Neuron (in vitro differentiated cells): ENCODE measurements at regions not wholly inside any gene's neighbourhood (a gene's known extent, or its start where the extent isn't known, plus 50 kb on each side); places are given as distances from the start of the nearest gene placed in this dataset.
"Not testable (repeated sequence)": the region's sequence is repeated elsewhere in the genome, so short reads cannot be mapped to it uniquely, and the experiment has no call there.

Source experiments
- H2AFZ ChIP-seq: one replicate; pipeline ENCODE4 v1.6.1; 2013; ENCODE audit warnings: low read depth, mild to moderate bottlenecking, inconsistent platforms, low read length, moderate library complexity
- H3K27me3 ChIP-seq: one replicate; pipeline ENCODE4 v1.6.1; 2013; ENCODE audit warnings: low read length; ENCODE audit not compliant: insufficient read depth
- H3K36me3 ChIP-seq: one replicate; pipeline ENCODE4 v1.6.1; 2013; ENCODE audit warnings: low read length; ENCODE audit not compliant: insufficient read depth
- H3K4me1 ChIP-seq: one replicate; pipeline ENCODE4 v1.6.1; 2013; ENCODE audit warnings: low read length; ENCODE audit not compliant: insufficient read depth
- H3K4me3 ChIP-seq: 2 replicates; pipeline ENCODE4 v1.5.1; 2013; ENCODE audit warnings: mild to moderate bottlenecking, low read length, moderate library complexity
- H3K9me3 ChIP-seq: one replicate; pipeline ENCODE4 v1.6.1; 2013; ENCODE audit warnings: low read length

DNA sequence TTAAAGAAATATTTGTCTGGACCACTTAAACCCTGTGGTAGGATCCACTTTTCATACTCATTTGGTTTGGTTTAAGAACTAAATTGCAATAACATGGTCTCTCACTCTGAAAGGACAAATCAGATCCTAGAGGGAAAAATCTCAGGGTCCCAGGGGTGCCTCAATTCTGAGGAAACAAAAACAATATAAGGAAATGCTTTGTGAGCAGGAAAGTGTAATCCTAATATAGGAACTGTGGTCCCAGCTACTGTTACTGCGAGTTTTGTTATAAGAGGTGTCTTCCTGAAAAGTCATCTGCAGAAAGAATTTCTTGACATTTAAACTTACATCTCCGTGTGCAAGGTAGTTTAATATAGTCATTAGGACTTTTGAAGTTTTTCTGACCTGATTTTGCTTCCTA lies 420.1 kb upstream of the LCORL start:
- H3K4me1 ChIP-seq = no peaks in the 10 kb centered on the region
- no peaks in the 10 kb centered on the region for H3K36me3 ChIP-seq
- H3K27me3 ChIP-seq = no peaks in the 10 kb centered on the region
- no peaks in the 10 kb centered on the region for H3K9me3 ChIP-seq
- no peak overlapping the region for H3K4me3 ChIP-seq
- no peak overlapping the region for H2AFZ ChIP-seq

GRCh38 chr4:18441203-18441590 lies 419.6 kb upstream of the LCORL start:
- Histone ChIP-seq H3K36me3 (no peaks in the 10 kb centered on the region), H3K4me1 (no peaks in the 10 kb centered on the region), H3K27me3 (no peaks in the 10 kb centered on the region), H3K4me3 (no peak overlapping the region), H2AFZ (no peak overlapping the region), H3K9me3 (no peaks in the 10 kb centered on the region)

DNA sequence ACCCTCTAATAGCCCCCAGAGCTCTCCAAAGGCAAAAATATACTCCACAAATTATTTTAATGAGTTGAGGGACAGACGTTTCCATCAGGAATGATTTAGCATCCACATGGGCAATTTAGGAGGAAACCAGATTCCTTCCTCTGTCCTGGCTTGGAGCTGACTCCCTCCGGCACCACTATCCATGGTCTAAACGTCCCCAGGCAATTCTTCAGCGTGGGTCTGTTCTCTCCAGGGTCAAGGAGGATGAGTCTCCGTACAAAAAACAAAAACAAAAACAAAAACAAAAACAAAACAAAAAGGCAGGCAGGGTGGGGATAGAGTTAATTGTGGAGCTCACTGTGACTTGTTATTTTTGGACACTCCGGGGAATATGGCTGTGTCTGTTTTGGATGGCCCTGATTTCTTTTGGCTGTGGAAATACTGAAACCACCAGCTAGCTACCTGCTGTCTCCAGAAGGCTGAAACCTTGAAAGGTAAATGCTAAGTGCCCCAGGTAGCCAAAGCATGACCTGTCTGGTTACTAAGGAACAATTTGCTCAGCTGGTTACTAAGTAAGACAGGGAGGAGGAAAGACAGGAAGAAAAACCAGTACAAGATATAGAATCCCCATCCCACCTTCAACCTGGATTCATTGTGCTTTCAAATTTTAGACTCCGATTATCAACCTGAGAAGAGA lies 419.1 kb upstream of the LCORL start:
- Histone ChIP-seq H3K27me3 (no peaks in the 10 kb centered on the region), H3K9me3 (no peaks in the 10 kb centered on the region)

GRCh38 chr4:18439311-18439710 lies 417.8 kb upstream of the LCORL start:
- no peaks in the 10 kb centered on the region for H3K27me3 ChIP-seq
- no peak overlapping the region for H3K4me3 ChIP-seq
- H2AFZ ChIP-seq = no peak overlapping the region
- no peaks in the 10 kb centered on the region for H3K36me3 ChIP-seq
- no peaks in the 10 kb centered on the region for H3K9me3 ChIP-seq
- H3K4me1 ChIP-seq = no peaks in the 10 kb centered on the region

More for the DNA sequence above, 419.1 kb upstream of the LCORL start:
- no peaks in the 10 kb centered on the region for H3K4me1 ChIP-seq
- H3K4me3 ChIP-seq = no peak overlapping the region
- no peaks in the 10 kb centered on the region for H3K36me3 ChIP-seq
- no peak overlapping the region for H2AFZ ChIP-seq

GRCh38 chr4:18435781-18436180 lies 414.2 kb upstream of the LCORL start:
- H3K4me1 ChIP-seq = no peaks in the 10 kb centered on the region
- no peak overlapping the region for H2AFZ ChIP-seq
- H3K4me3 ChIP-seq = no peak overlapping the region
- H3K27me3 ChIP-seq = no peaks in the 10 kb centered on the region
- no peaks in the 10 kb centered on the region for H3K9me3 ChIP-seq
- H3K36me3 ChIP-seq = no peaks in the 10 kb centered on the region

GRCh38 chr4:18422685-18423084 lies 401.1 kb upstream of the LCORL start:
- H3K4me3 ChIP-seq = no peak overlapping the region
- peaks cover 5% of the 10 kb centered on the region for H3K4me1 ChIP-seq
- H3K27me3 ChIP-seq = peaks cover 2% of the 10 kb centered on the region
- H3K9me3 ChIP-seq = no peaks in the 10 kb centered on the region
- no peaks in the 10 kb centered on the region for H3K36me3 ChIP-seq
- no peak overlapping the region for H2AFZ ChIP-seq

DNA sequence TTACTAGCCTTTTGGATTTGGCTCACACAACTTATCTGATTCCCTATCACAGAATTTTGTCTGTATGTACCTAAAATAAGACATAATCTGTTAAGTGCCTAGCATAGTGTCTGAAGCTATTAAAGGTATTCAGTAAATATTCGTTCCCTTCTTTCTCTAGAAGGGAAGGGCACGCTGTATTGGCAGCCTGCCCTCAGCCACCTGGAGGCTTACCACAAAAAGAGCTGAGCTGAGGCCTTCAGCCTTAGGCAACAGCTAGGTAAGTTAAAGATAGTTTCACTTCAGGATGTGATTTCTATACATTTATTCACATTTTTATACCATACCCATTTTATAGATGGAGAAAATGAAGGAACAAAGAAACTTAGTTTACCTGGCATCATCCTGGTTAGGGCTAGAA lies 400.0 kb upstream of the LCORL start:
- H3K27me3 ChIP-seq = peaks cover 2% of the 10 kb centered on the region
- H3K36me3 ChIP-seq = no peaks in the 10 kb centered on the region
- H3K4me1 ChIP-seq = peaks cover 10% of the 10 kb centered on the region
- H2AFZ ChIP-seq = no peak overlapping the region
- H3K4me3 ChIP-seq = no peak overlapping the region
- peaks cover 2% of the 10 kb centered on the region for H3K9me3 ChIP-seq

- peaks cover 17% of the 10 kb centered on the region for H3K4me1 ChIP-seq
- no peak overlapping the region for H3K4me3 ChIP-seq
- peaks cover 2% of the 10 kb centered on the region for H3K27me3 ChIP-seq
- no peak overlapping the region for H2AFZ ChIP-seq
- no peaks in the 10 kb centered on the region for H3K36me3 ChIP-seq
- H3K9me3 ChIP-seq = peaks cover 2% of the 10 kb centered on the region
These were observed 398.2 kb upstream of the LCORL start for GRCh38 chr4:18419780-18420179.

DNA sequence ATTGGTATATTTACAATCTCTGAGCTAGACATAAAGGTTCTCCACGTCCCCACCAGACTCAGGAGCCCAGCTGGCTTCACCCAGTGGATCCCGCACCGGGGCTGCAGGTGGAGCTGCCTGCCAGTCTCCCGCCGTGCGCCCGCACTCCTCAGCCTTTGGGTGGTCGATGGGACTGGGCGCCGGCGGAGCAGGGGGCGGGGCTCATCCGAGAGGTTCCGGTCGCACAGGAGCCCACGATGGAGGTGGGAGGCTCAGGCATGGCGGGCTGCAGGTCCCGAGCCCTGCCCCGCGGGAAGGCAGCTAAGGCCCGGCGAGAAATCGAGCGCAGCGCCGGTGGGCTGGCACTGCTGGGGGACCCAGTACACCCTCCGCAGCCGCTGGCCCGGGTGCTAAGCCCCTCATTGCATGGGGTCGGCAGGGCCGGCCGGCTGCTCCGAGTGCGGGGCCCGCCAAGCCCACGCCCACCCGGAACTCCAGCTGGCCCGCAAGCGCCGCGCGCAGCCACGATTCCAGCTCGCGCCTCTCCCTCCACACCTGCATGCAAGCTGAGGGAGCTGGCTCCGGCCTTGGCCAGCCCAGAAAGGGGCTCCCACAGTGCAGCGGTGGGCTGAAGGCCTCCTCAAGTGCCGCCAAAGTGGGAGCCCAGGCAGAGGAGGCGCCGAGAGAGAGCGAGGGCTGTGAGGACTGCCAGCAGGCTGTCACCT lies 396.8 kb upstream of the LCORL start:
- H2AFZ ChIP-seq, H3K36me3 ChIP-seq, H3K9me3 ChIP-seq, H3K4me3 ChIP-seq, H3K27me3 ChIP-seq: not testable (repeated sequence)
- H3K4me1 ChIP-seq = peaks cover 17% of the 10 kb centered on the region

- not testable (repeated sequence) for H3K9me3 ChIP-seq, H3K36me3 ChIP-seq, H3K27me3 ChIP-seq, H3K4me3 ChIP-seq, H2AFZ ChIP-seq
- peaks cover 14% of the 10 kb centered on the region for H3K4me1 ChIP-seq
These were observed 396.1 kb upstream of the LCORL start for GRCh38 chr4:18417651-18418050.

- Histone ChIP-seq H3K4me1 (no peaks in the 10 kb centered on the region), H3K36me3 (no peaks in the 10 kb centered on the region), H3K9me3 (no peaks in the 10 kb centered on the region), H3K4me3 (no peak overlapping the region), H2AFZ (no peak overlapping the region), H3K27me3 (no peaks in the 10 kb centered on the region)
These were observed 384.7 kb upstream of the LCORL start for GRCh38 chr4:18406264-18406663.

GRCh38 chr4:18405054-18405453 lies 383.5 kb upstream of the LCORL start:
- Histone ChIP-seq H3K27me3 (no peaks in the 10 kb centered on the region), H3K36me3 (no peaks in the 10 kb centered on the region)

DNA sequence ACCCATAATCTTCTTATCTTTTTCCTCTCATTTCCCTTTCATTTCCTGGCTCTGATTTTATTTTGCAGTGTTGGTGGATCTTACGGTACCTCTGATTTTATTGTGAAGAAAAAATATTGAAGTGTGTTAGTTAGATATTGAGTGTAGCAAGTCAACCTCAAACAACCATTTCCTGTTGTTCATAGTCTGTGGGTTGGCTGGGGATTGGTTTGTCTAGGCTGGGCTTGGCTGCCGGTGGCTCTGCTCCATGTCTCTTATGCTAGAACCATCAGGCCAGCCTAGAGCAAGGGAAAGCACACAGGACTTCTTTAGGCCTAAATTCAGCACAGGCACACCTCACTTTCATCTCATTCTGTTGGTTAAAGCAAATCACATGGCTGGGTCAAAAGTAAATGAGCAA lies 383.1 kb upstream of the LCORL start:
- no peaks in the 10 kb centered on the region for H3K27me3 ChIP-seq
- peaks cover 3% of the 10 kb centered on the region for H3K4me1 ChIP-seq

More at GRCh38 chr4:18405054-18405453, 383.5 kb upstream of the LCORL start:
- no peaks in the 10 kb centered on the region for H3K9me3 ChIP-seq
- no peaks in the 10 kb centered on the region for H3K4me1 ChIP-seq
- H3K4me3 ChIP-seq = no peak overlapping the region
- H2AFZ ChIP-seq = no peak overlapping the region

DNA sequence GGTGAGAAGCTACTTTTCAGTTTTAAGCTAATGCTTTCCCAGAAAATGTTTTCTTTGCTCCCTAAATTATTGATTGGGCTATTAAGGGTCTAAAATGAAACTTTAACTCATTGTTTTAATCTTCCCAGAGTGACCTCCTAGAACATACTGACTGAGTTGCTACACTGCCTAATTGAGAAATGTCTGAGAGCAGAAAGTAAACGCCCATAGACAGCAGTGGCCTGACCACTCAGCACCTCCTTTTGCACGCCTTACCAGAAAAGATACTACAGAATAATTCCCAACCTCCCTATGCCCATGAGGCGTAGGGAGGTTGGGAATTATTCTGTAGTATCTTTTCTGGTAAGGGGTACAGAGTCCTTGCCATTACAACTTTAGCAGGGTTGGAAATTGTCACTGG lies 381.8 kb upstream of the LCORL start:
- no peaks in the 10 kb centered on the region for H3K36me3 ChIP-seq
- no peak overlapping the region for H2AFZ ChIP-seq
- H3K4me3 ChIP-seq = no peak overlapping the region
- H3K9me3 ChIP-seq = no peaks in the 10 kb centered on the region
- peaks cover 16% of the 10 kb centered on the region for H3K4me1 ChIP-seq
- no peaks in the 10 kb centered on the region for H3K27me3 ChIP-seq

More for the DNA sequence above, 383.1 kb upstream of the LCORL start:
- H3K36me3 ChIP-seq = no peaks in the 10 kb centered on the region
- no peak overlapping the region for H3K4me3 ChIP-seq
- H3K9me3 ChIP-seq = no peaks in the 10 kb centered on the region
- H2AFZ ChIP-seq = no peak overlapping the region
